GM18505 (cell line): ENCODE measurements at regions not wholly inside any gene's neighbourhood (a gene's known extent, or its start where the extent isn't known, plus 50 kb on each side); places are given as distances from the start of the nearest gene placed in this dataset.
A peak's percentile ranks its signal among the peaks of the same experiment; 100 is the strongest.

Experiments
- ATAC-seq: cut with Tn5 transposase; IDR thresholded peaks from one replicate; pipeline ENCODE4 v1.9.1; 2021; ENCODE audit not compliant: unreplicated experiment
- POLR2A ChIP-seq: IDR thresholded peaks from 4 replicates; pipeline ENCODE4 v1.6.1; 2011; ENCODE audit warnings: borderline replicate concordance; ENCODE audit not compliant: insufficient read depth, insufficient read length; ENCODE audit errors: extremely low read depth

GRCh38 chr18:44093253-44093652 is 587.4 kb upstream of the SETBP1 start:
- ATAC-seq, result no peak
- no peak for TF ChIP-seq POLR2A

GRCh38 chr18:44096016-44096415 is 584.7 kb upstream of the SETBP1 start:
- ATAC-seq, result no peak
- TF ChIP-seq POLR2A, result no peak

- peak; percentile 53 for ATAC-seq
- TF ChIP-seq POLR2A, result no peak
These were observed 582.1 kb upstream of the SETBP1 start for GRCh38 chr18:44098551-44099098.

GRCh38 chr18:44107187-44107586 is 573.5 kb upstream of the SETBP1 start:
- TF ChIP-seq POLR2A, result no peak
- no peak for ATAC-seq

GRCh38 chr18:44111337-44111736 is 569.4 kb upstream of the SETBP1 start:
- ATAC-seq, result no peak
- no peak for TF ChIP-seq POLR2A

GRCh38 chr18:44117821-44118220 is 562.9 kb upstream of the SETBP1 start:
- no peak for ATAC-seq
- TF ChIP-seq POLR2A, result no peak

- no peak for TF ChIP-seq POLR2A
- no peak for ATAC-seq
These were observed 561.1 kb upstream of the SETBP1 start for GRCh38 chr18:44119607-44120006.

GRCh38 chr18:44123743-44124142 is 556.9 kb upstream of the SETBP1 start:
- ATAC-seq, result no peak
- no peak for TF ChIP-seq POLR2A

- no peak for ATAC-seq
- no peak for TF ChIP-seq POLR2A
These were observed 555.2 kb upstream of the SETBP1 start for GRCh38 chr18:44125446-44125845.

GRCh38 chr18:44126598-44126997 is 554.1 kb upstream of the SETBP1 start:
- no peak for ATAC-seq
- TF ChIP-seq POLR2A, result no peak

GRCh38 chr18:44128365-44128764 is 552.3 kb upstream of the SETBP1 start:
- no peak for TF ChIP-seq POLR2A
- ATAC-seq, result no peak

- no peak for TF ChIP-seq POLR2A
- no peak for ATAC-seq
These were observed 550.2 kb upstream of the SETBP1 start for GRCh38 chr18:44130376-44130942.

- no peak for TF ChIP-seq POLR2A
- ATAC-seq, result no peak
These were observed 547.2 kb upstream of the SETBP1 start for GRCh38 chr18:44133483-44133882.

- TF ChIP-seq POLR2A, result no peak
These were observed 546.2 kb upstream of the SETBP1 start for GRCh38 chr18:44134447-44134846.

GRCh38 chr18:44135741-44136140 is 544.9 kb upstream of the SETBP1 start:
- ATAC-seq, result no peak
- TF ChIP-seq POLR2A, result no peak

More at GRCh38 chr18:44134447-44134846, 546.2 kb upstream of the SETBP1 start:
- no peak for ATAC-seq

GRCh38 chr18:44136326-44136725 is 544.4 kb upstream of the SETBP1 start:
- ATAC-seq, result no peak

GRCh38 chr18:44143072-44143471 is 537.6 kb upstream of the SETBP1 start:
- ATAC-seq, result no peak
- TF ChIP-seq POLR2A, result no peak

More at GRCh38 chr18:44136326-44136725, 544.4 kb upstream of the SETBP1 start:
- TF ChIP-seq POLR2A, result no peak
